ENCODE measurements at regions not wholly inside any gene's neighbourhood (a gene's known extent, or its start where the extent isn't known, plus 50 kb on each side); places are given as distances from the start of the nearest gene placed in this dataset.

DNA sequence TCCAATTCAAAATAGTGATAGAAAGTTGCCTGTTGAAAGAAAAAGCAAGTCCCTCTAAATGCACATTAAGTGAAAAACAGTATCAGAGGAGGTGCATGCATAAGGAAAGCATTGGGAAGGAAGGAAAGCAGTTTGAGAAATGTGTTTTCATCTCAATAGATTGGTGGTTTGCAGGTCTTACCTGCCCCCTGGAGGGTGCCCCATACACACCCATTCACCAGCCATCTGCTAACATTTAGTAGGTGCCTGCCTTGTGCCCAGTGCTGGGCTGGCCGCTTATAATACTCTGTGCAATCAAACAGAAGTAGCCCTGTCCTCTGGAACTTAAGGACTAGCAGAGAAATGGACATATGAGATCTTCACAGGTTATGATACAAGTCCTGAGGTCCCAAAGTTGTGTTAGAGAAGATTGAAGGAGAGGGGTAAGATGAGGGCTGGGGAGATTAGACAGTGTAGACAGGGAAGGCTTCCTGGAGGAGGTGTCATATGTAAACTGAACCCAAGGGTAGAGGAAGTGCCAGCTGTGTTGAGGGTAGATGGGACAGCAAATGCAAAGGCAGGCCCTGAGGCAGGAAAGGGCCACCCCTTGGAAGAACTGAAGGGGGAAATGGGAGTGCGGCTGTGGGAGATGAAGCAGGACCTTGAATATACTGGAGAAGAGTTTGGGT, 184.2 kb downstream of the MN1 start:
- TF ChIP-seq, protein P1, sequence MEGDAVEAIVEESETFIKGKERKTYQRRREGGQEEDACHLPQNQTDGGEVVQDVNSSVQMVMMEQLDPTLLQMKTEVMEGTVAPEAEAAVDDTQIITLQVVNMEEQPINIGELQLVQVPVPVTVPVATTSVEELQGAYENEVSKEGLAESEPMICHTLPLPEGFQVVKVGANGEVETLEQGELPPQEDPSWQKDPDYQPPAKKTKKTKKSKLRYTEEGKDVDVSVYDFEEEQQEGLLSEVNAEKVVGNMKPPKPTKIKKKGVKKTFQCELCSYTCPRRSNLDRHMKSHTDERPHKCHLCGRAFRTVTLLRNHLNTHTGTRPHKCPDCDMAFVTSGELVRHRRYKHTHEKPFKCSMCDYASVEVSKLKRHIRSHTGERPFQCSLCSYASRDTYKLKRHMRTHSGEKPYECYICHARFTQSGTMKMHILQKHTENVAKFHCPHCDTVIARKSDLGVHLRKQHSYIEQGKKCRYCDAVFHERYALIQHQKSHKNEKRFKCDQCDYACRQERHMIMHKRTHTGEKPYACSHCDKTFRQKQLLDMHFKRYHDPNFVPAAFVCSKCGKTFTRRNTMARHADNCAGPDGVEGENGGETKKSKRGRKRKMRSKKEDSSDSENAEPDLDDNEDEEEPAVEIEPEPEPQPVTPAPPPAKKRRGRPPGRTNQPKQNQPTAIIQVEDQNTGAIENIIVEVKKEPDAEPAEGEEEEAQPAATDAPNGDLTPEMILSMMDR (IDR thresholded peaks at IDR 0.05; ENCODE audit: low read depth, low read length), result no peak
- no peak for TF ChIP-seq POLR2A (IDR thresholded peaks at IDR 0.05; ENCODE audit: extremely low read depth, insufficient read length)
- TF ChIP-seq MYC (IDR thresholded peaks at IDR 0.05; ENCODE audit: low read depth, low read length), result no peak
- TF ChIP-seq, protein P2, sequence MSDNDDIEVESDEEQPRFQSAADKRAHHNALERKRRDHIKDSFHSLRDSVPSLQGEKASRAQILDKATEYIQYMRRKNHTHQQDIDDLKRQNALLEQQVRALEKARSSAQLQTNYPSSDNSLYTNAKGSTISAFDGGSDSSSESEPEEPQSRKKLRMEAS (IDR thresholded peaks at IDR 0.05; ENCODE audit: low read depth, low read length), result no peak

Measured in NB4 (cell line).